CMK (cell line): ENCODE measurements at regions not wholly inside any gene's neighbourhood (a gene's known extent, or its start where the extent isn't known, plus 50 kb on each side); places are given as distances from the start of the nearest gene placed in this dataset.
"Not testable (repeated sequence)": the region's sequence is repeated elsewhere in the genome, so short reads cannot be mapped to it uniquely, and the experiment has no call there.

Experiments
- DNase-seq: peaks from one replicate; pipeline ENCODE4 v3.0.0-alpha.2; 2010; ENCODE audit warnings: low read depth

DNA sequence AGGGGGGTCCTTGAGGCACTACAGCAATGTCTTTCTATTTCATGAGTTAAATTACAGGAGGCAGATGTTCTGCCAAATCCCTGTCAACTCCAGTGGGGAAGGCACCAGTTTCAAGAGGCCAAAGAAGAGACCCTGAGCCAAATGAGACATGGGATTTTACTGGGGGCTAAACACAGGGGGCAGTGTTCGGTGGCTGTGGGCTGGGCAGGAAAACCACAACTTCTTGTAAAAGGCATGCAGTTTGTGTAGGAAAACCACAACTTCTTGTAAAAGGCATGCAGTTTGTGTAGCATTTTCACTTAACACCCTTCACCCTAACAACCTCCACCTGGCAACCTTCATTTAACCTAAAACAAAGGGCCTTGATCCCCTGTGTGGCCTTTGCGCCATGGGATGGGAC lies 61.0 kb downstream of the POLR2M start:
- DNase-seq = no peak

DNA sequence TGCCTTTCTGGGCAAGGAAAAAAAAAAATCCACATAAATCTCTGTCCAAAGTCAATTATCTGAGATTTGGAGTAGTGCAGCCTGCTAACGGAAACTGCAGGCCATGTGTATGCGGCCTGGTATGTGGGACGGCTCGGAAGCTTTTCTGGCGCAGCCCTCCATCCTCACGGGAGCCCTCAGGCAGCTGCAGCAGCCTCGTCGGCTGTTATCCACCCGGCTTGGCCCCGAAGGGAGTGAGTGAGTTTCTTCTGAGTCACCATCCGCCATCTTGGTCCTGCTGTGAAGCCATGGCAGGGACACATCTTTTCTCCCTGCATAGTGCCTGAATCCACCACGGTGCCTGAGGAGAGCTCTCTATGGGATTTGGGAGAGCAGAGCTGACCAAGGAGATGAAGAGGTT lies 62.8 kb downstream of the POLR2M start:
- DNase-seq = no peak

DNA sequence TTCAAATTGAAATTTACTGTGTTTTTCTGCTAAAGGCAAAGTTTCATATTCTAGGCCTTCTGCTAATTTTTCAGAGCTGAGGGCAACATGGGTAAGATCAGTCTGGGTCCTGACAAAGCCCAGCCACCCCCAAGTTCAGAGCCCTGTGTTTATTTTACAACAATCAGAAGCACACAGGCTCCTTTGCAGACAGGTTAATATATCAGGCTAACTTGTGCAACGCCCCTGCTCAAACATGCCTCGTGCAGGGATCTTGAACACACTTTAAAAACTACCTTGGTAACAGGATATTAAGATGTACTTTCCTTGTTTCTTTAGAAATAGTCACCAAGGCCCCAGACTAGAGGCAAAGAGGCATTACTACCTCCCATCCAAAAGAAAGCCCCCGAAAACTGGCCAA lies 64.0 kb downstream of the POLR2M start:
- no peak for DNase-seq

DNA sequence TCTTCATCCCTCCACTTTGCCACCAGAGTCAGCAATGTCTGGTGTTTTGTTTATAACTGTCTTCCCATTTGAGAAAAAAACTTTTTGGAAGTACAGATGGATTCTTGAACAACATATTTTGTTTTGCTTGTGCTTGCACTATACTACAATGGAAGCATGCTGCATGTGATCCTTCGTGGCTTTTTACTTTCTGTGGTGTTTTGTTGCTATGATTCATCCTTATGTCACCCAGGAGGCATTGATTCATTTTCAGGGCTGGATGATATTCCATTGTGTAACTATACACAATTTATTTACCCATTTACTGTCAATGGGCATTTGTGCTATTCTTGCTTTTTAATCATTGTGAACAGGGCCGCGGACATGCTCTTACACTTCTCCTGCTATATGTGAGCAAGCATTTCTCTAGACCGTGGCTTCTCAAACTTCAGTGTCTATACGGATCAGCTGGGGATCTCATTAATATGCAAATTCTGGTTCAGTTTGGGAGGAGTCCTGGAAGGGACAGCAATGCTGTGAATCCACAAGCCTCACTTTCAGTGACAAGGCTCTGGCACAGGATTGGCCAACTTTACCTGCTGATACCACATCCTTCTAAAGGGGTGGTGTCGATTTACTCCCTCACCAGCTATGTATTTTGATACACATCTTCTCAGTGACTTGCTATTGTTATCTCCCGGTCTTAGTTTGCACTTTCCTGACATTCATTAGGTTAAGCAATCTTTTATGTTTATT lies 65.9 kb downstream of the POLR2M start:
- no peak for DNase-seq

DNA sequence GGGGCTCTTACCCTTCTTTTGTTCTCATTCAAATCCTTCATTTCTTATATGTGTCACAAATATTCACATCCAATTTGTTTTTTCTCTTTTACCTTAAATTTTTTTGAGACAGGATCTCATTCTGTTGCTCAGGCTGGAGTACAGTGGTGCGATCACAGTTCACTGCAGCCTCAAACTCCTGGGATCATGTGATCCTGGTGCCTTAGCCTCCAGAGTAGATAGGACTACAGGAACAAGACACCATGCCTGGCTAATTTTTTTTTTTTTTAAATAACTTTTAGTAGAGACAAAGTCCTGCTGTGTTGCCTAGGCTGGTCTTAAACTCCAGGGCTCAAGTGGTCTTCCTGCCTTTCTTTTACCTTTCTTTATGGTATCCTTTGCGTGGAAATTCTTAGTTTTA lies 66.5 kb downstream of the POLR2M start:
- no peak for DNase-seq

DNA sequence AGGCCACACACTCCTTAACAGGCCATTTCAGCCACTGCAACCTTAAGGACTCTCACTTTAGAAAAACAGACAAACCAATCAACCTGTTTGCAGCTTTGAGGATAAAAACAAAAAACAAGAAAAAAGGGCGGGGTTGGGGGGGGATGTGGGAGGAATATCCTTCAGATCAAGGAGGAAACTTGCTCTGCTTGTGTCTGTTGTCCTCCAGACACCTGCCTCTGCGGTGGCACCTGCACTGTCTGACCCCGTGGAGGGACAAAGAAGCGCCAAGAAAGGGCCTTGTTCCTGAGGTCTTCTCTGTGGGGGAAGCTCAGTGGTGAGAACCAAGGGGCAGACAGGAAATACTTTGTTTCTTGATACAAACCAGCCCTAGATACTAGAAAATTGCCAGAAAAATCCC lies 70.5 kb downstream of the POLR2M start:
- no peak for DNase-seq

DNA sequence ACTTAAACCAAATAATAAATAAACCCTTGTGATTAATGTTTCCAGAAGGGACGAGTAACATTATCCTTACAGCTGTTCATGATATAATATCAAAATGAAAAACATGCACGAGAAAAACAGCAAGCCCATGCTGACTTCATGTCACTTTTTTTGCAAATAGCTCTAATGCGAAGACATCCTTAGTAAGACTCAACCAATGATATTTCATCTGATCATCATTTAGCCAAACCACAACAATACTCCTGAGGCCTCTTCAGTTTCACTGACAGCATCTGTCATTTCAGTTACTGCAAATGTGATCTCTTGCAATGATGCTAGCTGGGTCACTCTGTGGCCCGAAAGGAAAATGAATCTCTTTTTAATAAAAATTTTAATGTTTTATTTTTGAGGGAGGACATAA lies 74.0 kb downstream of the POLR2M start:
- no peak for DNase-seq

DNA sequence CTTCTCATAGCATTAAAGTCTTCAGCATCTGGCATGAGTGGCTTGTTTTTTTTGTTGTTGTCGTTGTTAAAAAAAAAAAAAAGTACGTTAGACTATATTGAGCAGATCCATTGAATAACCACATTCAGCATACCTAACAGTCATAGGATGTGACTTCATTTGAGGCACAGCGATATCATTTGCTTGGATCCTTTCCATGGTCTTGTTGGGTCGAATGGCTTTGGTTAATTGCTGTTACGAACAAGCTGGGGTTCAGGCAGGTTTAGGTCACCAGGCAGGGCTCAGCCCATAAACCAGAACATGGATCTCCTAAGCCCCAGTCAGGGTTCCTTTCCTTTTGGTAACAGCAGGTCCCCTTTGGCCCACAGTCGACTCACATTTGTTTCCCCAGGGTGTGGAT lies 76.2 kb downstream of the POLR2M start:
- no peak for DNase-seq

DNA sequence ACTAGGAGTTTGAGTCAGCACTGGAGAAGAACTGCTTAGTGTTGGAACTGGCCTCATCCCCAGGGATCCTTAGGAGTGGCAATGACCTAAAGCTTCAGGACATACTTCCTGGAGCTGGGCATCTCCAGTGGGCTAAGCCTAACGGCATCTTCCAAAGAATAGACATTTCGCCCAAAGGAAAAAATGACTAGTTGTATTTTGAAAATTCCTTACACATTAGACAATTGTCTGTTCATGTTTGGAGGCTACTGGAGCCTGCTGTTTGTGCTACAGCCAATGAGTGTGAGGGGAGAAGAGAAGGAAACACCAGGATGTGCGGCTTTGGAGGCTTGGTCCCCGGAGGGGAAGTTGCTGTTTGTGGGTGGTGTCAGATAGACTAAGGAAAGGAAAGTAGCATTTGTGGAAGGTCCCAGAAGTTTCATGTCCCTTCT lies 77.6 kb downstream of the POLR2M start:
- no peak for DNase-seq

DNA sequence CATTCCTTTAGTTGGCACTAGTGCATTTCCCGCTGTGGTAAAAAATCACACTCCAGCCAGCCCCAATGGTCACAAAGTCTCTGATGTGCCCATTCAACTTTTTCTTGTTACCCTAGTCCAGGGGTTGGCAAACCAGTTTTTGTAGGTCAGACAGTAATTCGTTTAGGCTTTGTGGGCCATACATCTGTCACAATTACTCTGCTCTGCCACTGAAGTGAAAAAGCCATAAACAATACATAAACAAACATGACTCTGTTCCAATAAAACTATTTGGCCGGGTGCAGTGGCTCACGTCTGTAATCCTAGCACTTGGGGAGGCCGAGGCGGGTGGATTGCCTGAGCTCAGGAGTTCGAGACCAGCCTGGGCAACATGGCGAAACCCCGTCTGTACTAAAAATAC lies 78.5 kb downstream of the POLR2M start:
- no peak for DNase-seq

DNA sequence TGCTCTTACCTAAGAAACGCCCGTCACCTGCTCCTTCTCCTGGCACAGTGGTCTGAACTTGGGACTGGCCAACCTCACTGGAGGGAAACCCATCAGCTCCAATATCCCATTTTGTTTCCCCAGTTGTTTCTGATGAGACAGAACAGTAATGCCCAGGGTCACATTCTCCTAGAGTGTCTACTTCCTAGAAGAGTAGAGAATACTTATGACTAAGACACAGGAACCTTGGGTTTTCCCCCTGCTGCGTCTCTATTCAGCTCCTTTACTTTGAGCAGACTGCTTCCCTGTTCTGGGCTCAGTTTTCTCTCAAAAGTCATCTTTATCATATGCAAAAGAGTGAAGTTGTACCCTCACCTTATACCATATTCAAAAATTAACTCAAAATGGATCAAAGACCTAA lies 79.4 kb downstream of the POLR2M start:
- DNase-seq = no peak

DNA sequence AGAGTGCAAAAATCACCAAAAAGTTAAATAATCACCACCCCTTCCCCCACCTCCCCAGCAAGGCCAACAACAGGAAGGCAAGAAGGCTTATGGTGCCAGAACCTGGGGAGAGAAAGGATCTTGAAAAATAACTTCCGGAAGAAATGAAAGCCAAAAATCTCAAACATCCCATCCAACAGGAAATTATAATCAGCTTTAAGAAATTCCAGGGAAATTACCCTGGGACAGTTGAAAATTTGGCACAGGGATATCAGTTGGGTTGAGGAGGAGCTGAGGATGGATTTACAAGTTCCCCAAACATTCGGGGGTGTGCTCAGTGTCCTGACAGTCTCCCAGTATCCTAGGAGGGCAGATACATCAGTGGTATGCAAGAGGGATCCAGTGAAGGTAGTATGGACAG lies 82.7 kb downstream of the POLR2M start:
- no peak for DNase-seq

DNA sequence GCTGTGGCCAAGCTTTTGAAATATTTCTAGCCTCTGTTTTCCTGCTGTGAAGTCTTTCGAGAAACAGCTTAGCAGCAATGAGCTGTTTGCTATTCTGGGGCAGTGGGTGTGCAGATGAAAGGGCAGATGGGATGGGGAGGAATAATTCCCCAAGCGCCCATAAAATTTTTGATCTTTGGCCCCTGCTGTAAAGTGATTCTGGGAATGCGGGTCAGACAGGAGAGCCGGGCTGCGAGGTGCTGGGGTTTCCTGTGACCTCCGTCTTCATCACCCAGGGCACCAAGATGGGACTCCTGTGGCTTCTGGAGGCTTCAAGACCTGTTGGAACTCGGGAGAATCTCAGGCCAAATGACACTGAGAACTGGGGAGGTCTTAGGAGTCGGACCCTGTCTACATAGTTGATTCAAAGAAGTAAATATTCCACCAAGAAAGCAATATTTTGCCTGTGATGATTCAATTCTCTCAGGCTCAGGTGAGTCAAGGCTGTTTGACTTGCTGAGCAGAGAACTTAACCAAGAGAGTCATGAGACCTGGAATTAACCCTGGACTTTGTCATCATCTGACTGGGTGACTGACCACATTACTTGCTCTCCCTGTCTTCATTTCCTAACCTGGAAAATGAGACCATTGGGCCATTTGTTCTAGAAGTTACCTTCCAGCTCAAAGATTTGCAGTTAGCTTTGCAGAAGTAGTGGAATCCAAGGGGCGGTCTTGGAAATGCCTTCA lies 86.4 kb downstream of the POLR2M start:
- no peak for DNase-seq

DNA sequence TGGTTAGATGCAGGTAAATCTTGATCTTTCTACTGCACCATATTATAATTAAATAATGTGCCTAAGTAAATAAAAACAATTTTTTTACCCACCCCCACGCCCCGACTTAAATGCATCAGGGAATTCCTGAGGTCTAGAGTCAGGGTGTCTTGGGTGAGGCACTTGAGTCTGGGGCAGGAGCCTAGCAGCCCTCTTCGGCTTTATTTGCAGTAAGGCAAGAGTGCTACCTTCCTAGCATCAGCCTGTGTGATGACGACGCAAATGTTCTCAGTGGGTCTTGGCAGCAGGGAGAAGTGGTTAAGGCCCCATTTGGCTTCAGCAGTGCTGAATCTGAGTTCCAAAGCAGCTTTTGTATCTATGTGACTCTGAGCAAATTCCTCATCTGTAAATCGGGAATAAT lies 88.7 kb downstream of the POLR2M start:
- DNase-seq = no peak

DNA sequence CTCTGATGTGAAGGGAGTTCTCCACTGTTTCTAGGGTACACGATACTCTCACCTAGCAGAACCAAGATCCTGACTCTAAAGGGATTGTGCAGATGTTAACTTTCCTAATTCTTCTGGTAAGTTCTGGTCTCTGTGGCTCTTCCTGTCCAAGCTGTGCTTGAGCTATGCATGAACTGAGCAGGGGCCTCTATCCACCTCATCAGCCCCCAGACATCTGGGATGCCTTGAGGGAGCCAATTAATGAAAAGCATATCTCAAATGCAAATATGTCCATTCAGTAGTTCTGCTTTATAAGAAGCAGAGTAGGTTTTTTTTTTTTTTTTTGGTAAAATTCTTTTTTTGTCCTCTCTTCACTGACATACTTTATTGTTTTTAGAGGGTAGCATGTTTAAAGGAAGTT lies 89.6 kb downstream of the POLR2M start:
- DNase-seq = no peak

DNA sequence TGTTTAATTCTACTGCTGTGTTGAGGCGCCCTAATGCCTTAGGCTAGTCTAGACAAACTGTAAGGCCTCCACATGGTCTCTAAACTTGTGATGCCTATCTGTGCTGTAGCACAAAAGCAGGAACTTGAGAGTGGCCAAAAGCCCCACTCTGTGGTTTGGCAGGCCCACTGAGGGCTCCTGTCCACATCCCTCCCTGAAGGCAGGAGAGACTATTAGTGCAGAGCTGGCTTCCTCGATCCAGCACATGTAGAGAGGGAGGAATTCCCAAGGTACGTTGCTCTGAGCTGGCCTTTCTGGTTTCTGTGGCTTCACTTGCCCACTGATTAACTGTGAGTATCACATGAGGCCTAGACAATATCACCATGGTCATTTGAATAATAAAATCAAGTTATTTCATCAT lies 90.6 kb downstream of the POLR2M start:
- no peak for DNase-seq

DNA sequence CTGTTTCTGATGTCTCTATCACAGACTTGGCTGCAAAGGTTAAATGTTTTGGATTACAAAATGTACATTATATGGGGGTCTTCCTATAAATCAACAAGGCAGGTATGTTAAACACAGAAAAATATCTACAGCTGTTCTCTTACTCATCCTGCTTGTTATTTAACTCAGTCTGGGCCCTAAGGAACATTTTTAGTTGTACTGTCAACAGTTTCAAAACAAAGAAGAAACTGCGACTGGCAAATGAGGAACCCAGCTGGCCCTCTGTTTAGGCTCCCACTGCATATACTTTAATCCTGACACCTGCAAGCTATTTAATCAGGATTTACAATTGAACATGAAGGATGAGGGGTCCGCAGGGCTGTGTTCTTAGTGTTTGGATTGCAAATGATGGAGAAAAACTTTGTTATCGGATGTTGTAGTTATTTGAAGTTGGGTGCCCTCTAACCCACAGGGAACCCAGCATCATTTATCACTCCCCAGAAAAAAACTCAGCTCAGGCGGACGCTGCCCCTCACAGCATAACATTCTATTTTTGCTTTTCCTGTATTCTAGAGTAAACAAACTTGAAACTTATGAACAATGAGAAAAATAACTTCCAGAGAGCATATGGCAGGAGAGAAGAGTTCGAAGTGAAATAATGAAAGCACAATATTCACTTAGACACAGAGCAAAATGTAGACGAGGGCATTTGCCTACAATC lies 91.2 kb downstream of the POLR2M start:
- DNase-seq = no peak

DNA sequence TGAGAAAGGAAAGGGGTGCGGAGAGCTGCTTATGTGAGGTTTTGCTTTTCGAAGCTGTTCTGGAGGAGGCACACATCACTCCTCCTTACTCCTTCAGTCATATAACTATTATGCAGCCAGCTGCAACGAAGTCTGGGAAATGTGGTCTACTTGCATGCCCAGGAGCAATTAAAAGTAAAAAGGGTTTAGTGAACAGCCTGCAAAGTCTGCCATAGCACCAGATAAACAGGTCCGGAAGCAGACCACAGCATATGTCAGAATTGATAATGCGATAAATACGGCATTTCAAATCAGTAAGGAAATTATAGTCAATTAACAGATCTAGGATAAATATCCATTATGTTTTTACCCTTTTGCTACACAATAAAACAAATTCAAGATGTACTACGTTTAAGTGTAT lies 99.5 kb downstream of the POLR2M start:
- peak; percentile 5 for DNase-seq

DNA sequence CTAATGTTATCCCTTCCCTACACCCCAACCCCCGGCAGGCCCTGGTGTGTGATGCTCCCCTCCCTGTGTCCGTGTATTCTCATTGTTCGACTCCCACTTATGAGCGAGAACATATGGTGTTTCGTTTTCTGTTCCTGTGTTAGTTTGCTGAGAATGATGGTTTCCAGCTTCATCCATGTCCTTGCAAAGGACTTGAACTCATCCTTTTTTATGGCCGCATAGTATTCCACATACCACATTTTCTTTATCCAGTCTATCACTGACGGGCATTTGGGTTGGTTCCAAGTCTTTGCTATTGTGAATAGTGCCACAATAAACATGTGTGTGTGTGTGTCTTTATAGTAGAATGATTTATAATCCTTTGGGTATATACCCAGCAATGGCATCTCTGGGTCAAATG lies 102.8 kb downstream of the POLR2M start:
- not testable (repeated sequence) for DNase-seq

DNA sequence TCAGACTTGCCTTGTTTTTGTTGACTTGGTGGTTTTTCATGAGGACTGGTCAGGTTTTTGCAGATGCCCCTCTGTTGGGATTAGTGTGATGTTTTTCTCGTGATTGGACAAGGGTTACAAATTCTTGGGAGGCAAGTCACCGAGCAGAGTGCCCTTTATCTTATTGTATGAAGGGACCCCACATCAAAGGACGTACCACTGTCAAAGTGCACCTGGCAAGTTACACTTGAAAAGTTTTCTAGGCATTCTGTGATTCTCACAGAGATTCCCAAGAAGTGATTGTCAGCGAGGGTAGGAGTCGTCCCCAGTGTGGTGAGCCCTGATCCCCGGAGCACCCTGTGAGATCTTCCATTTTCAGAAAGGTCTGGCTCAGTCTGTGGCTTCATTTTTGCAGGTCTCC lies 110.1 kb downstream of the POLR2M start:
- no peak for DNase-seq

DNA sequence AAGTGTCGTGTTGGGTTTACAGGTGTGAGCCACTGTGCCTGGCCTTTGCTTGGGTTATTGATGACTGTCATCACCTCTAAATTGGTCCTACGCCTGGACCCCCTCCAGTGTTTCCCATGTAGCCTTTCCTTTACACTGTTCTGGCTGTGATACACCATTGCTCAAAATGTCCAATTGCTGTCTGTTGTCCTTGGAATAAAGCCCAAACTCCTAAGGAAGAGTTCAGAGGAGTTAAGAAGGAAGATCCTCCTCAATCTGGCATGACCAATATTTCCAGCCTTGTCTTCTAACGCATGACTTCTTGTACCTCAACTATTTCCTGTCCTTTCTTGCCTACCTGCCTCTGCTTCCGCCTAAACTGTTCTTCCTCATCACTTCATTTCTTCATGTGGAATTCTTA lies 113.1 kb downstream of the POLR2M start:
- no peak for DNase-seq

DNA sequence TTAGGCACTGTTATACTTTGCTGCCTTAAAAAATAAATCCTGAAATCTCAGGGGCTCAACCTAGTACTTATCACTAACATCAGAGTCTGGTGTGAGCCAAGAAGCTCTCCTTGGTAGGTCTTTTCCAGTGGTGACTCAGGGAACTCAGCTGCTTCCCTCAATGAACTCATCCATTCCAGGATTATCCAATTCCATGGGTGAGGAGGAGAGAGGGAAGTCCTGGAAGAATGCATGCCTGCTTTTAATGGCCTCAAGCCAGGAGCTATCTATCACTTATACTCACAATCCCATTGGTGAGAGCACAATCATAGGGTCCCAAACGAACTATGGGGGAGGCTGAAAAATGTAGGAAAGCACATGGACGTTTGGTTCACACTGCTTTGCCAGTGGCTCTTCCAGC lies 113.6 kb downstream of the POLR2M start:
- DNase-seq = no peak

DNA sequence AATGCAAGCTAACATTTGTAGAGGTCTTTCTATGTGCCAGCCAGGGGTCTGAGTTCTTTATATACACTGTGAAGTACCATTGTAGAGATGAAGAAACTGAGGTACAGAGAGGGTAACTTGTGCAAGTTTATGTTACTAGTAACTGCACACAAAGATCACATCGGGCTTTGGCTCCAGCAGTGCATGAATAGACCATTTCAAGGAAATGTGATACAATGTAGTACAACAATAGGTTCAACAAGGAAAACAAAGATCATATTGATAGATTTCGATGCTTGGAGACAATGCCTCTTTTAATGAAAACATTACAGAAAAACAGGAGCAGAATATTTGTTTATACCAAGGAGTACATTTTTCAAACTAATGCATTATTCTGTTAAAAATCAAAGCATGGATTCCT lies 115.3 kb downstream of the POLR2M start:
- no peak for DNase-seq
